Activated B cell treated with CpG ODN at 0.5 μM for 24 hours (primary cell): ENCODE measurements at regions not wholly inside any gene's neighbourhood (a gene's known extent, or its start where the extent isn't known, plus 50 kb on each side); places are given as distances from the start of the nearest gene placed in this dataset.

ENCODE experiments used
- ATAC-seq: fragments of 200-7000 bp; cut with Tn5 transposase; one replicate; pipeline ENCODE4 v1.10.0; 2021; ENCODE audit warnings: low read depth, mild to moderate bottlenecking, moderate library complexity
- CTCF ChIA-PET: fragments of 350-600 bp; sonication (Branson Sonifier 250); formaldehyde crosslinking; loops from one replicate; lab custom pipeline; 2021; ENCODE audit warnings: antibody characterized with exemption; lab: Charles Lee
- POLR2A ChIA-PET: fragments of 350-600 bp; sonication (Branson Sonifier 250); formaldehyde crosslinking; loops from one replicate; lab custom pipeline; 2021; ENCODE audit warnings: antibody characterized with exemption; lab: Charles Lee
- DNase-seq: peaks from one replicate; pipeline ENCODE4 v3.0.0; 2022
- H3K27ac Mint-ChIP-seq: one replicate; pipeline ENCODE4 v1.8.0; 2020; ENCODE audit warnings: mixed read lengths
- H3K27me3 Mint-ChIP-seq: one replicate; pipeline ENCODE4 v1.8.0; 2021; ENCODE audit warnings: mixed read lengths
- H3K36me3 Mint-ChIP-seq: one replicate; pipeline ENCODE4 v1.8.0; 2021; ENCODE audit warnings: low read depth, mixed read lengths
- H3K4me1 Mint-ChIP-seq: one replicate; pipeline ENCODE4 v1.8.0; 2021; ENCODE audit warnings: mixed read lengths
- H3K4me3 Mint-ChIP-seq: one replicate; pipeline ENCODE4 v1.8.0; 2020; ENCODE audit warnings: mild to moderate bottlenecking, mixed read lengths
- H3K9me3 Mint-ChIP-seq: one replicate; pipeline ENCODE4 v1.8.0; 2020; ENCODE audit warnings: mixed read lengths
- intact Hi-C: fragments of 100-400 bp; cut with micrococcal nuclease; formaldehyde crosslinking; loops from one replicate; pipeline ENCODE4 v1.15.1; 2024
- TF ChIP-seq, protein P1 (sequence below): fragments of 200-600 bp; IDR thresholded peaks from one replicate; pipeline ENCODE4 v1.8.0; 2022; ENCODE audit warnings: antibody characterized with exemption, mild to moderate bottlenecking

DNA sequence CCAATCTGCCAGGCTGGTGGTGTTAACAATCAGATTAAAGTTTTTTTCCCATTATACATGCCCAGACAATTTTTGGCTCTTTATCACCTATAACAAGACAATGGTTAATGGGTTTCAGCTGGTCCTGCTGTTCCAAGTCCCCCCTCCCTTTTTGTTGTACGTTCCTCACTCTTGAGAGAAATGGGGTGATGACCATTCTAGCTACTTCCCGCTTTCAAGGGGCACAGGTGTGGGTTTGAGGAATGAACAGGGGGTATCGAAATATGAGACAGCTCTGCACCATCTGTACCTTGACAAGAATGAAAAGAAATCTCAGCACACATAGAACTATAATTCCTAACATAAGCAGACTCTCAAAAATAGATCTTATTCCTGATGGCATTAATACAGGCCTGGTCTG, 326.8 kb downstream of the PTPRU start:
- ChIA-PET POLR2A (no interaction called here), CTCF (no interaction called here)
- H3K27ac Mint-ChIP-seq: no peak overlapping the region
- H3K4me3 Mint-ChIP-seq: no peak overlapping the region
- DNase-seq (no peak), ATAC-seq (no peak)
- H3K4me1 Mint-ChIP-seq: no peaks in the 10 kb centered on the region
- H3K27me3 Mint-ChIP-seq: peaks cover 1% of the 10 kb centered on the region
- H3K36me3 Mint-ChIP-seq: no peaks in the 10 kb centered on the region
- TF ChIP-seq, protein P1, sequence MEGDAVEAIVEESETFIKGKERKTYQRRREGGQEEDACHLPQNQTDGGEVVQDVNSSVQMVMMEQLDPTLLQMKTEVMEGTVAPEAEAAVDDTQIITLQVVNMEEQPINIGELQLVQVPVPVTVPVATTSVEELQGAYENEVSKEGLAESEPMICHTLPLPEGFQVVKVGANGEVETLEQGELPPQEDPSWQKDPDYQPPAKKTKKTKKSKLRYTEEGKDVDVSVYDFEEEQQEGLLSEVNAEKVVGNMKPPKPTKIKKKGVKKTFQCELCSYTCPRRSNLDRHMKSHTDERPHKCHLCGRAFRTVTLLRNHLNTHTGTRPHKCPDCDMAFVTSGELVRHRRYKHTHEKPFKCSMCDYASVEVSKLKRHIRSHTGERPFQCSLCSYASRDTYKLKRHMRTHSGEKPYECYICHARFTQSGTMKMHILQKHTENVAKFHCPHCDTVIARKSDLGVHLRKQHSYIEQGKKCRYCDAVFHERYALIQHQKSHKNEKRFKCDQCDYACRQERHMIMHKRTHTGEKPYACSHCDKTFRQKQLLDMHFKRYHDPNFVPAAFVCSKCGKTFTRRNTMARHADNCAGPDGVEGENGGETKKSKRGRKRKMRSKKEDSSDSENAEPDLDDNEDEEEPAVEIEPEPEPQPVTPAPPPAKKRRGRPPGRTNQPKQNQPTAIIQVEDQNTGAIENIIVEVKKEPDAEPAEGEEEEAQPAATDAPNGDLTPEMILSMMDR: no peak
- H3K9me3 Mint-ChIP-seq: peaks cover 31% of the 10 kb centered on the region
- intact Hi-C loops: no loop called here

DNA sequence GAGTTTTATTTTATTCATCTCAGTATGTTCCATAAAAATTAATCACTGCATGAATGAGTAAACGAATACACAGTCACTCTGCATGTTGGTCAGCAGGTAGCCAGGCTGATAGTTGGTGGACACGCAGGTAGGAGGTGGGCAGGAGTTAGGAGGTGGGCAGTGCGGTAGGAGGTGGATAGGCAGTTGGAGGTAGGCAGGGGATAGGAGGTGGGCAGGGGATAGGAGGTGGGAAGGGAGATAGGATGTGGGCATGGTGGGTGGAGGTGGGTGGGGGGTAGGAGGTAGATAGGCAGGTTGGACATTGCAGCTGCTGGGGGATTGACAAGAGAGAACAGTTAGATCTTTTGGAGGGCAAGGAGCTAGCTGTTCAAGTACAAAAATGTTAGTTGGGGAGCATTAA, 322.7 kb downstream of the PTPRU start:
- no peak for ATAC-seq
- CTCF ChIA-PET: no interaction called here
- Mint-ChIP-seq H3K4me3 (no peak overlapping the region), H3K36me3 (no peaks in the 10 kb centered on the region), H3K9me3 (peaks cover 17% of the 10 kb centered on the region), H3K4me1 (no peaks in the 10 kb centered on the region), H3K27ac (no peak overlapping the region), H3K27me3 (peaks cover 1% of the 10 kb centered on the region)
- TF ChIP-seq, protein P1: no peak
- no peak for DNase-seq
- POLR2A ChIA-PET: no interaction called here
- intact Hi-C loops: no loop called here

DNA sequence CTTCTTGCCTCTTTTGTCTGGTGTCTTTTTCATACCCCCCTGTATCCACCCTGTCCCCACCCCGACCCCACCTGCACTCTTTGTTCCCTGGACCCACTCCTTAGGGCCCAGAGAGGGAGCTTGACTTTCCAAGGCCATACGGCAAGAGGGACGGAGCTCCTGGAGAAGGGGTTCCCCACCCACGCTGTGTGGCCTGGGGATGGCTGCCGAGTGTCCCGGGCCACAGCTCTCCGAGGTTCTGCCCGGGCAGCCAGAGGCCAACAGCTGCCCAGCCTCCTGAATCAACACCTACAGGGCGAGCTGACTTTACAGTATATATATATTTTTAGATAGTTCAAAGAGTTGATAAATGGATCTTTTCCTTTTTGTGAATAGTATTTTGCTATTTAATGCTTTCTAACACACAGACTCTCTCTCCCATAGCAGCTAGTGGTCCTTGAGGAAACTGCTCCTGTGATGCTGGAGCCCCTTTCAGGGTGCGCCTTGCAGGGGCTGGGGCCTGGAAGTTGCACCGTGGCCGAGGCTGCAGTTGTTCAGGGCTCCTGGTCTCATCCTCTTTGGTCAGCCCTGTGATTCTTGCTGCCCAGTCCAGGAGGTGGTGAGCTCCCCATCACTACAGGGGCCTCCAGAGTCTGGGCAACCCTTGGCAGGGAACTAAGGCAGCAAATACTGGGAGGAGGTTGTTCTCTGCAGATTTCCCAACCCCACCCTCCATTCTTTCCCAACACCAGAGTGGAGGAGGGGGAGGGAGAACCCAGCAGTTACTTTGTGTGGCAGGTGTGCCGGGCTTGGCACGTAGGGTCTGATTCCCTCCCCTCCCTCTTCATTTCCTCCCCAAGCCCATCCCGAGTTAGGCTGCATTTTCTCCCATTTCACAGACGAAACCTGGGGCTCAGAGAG, 321.6 kb downstream of the PTPRU start:
- ChIA-PET POLR2A (no interaction called here), CTCF (no interaction called here)
- Mint-ChIP-seq H3K27me3 (peaks cover 1% of the 10 kb centered on the region), H3K4me1 (no peaks in the 10 kb centered on the region), H3K4me3 (no peak overlapping the region), H3K27ac (no peak overlapping the region), H3K9me3 (peaks cover 8% of the 10 kb centered on the region), H3K36me3 (no peaks in the 10 kb centered on the region)
- ATAC-seq (no peak), DNase-seq (no peak)
- intact Hi-C loops: no loop called here
- TF ChIP-seq, protein P1: no peak

DNA sequence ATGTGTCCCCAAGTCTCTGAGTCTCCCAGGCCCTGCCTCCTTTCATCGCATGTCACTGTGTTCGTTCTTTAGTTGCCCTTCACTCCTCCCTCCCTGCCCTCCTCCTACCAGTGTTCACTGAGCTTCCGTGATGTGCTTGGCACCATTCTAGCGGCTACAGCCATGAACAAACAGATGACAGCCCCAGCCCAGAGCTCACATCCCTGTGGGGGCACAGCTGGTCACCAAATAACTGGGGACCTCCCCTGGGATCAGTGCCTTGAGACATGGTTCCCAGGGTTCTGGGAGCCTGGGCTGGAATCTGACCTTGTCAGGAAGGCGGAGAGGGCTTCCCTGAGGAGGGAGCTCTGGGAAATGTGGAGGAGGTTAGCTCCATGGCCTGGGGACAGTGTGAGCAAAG, 320.7 kb downstream of the PTPRU start:
- intact Hi-C loops: no loop called here
- TF ChIP-seq, protein P1: no peak

DNA sequence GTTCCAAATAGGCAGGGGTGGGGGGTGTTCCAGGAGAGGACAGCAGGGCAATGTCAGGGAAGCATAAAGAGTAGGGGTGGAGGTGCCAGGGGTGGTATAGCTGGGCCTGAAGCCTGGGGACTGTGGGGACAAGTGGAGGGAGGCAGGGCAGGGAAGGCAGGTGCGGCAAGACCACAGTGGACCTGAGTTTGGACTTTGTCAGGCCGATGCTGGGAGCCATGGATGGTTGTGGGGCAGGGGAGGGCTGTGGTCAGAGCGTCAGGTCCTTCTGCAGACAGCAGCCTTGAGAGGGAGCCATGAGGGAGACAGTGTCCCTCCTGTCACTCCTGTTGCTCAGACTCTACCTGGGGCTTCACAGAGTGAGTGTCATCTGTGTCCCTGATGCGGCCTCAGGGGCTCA, 320.3 kb downstream of the PTPRU start:
- TF ChIP-seq, protein P1: no peak
- POLR2A ChIA-PET: no interaction called here
- intact Hi-C loops: no loop called here
- peaks cover 1% of the 10 kb centered on the region for H3K27me3 Mint-ChIP-seq
- H3K4me3 Mint-ChIP-seq: no peak overlapping the region
- CTCF ChIA-PET: no interaction called here
- H3K4me1 Mint-ChIP-seq: no peaks in the 10 kb centered on the region
- ATAC-seq (no peak), DNase-seq (no peak)
- no peaks in the 10 kb centered on the region for H3K36me3 Mint-ChIP-seq
- no peaks in the 10 kb centered on the region for H3K9me3 Mint-ChIP-seq
- no peak overlapping the region for H3K27ac Mint-ChIP-seq

More for the DNA sequence above, 320.7 kb downstream of the PTPRU start:
- H3K27ac Mint-ChIP-seq: no peak overlapping the region
- ATAC-seq: no peak
- no peaks in the 10 kb centered on the region for H3K9me3 Mint-ChIP-seq
- H3K4me1 Mint-ChIP-seq: no peaks in the 10 kb centered on the region
- H3K27me3 Mint-ChIP-seq: peaks cover 1% of the 10 kb centered on the region
- DNase-seq: no peak
- no peaks in the 10 kb centered on the region for H3K36me3 Mint-ChIP-seq
- no peak overlapping the region for H3K4me3 Mint-ChIP-seq
- ChIA-PET CTCF (no interaction called here), POLR2A (no interaction called here)
